ENCODE measurements at regions not wholly inside any gene's neighbourhood (a gene's known extent, or its start where the extent isn't known, plus 50 kb on each side); places are given as distances from the start of the nearest gene placed in this dataset.

GRCh38 chr16:51544851-51545467 is 393.9 kb upstream of the SALL1 start:
- peaks cover 28% of the 10 kb centered on the region for H3K4me1 Mint-ChIP-seq (ENCODE audit: low read depth)
- no peaks in the 10 kb centered on the region for H3K36me3 Mint-ChIP-seq (ENCODE audit: insufficient read depth)
- H3K27ac Mint-ChIP-seq: peak overlapping the region; percentile 24
- no peak for DNase-seq (ENCODE audit: low spot score, unreplicated experiment)
- peaks cover 34% of the 10 kb centered on the region for H3K27me3 Mint-ChIP-seq
- H3K9me3 Mint-ChIP-seq (ENCODE audit: low read depth): no peaks in the 10 kb centered on the region
- TF ChIP-seq, protein P1, sequence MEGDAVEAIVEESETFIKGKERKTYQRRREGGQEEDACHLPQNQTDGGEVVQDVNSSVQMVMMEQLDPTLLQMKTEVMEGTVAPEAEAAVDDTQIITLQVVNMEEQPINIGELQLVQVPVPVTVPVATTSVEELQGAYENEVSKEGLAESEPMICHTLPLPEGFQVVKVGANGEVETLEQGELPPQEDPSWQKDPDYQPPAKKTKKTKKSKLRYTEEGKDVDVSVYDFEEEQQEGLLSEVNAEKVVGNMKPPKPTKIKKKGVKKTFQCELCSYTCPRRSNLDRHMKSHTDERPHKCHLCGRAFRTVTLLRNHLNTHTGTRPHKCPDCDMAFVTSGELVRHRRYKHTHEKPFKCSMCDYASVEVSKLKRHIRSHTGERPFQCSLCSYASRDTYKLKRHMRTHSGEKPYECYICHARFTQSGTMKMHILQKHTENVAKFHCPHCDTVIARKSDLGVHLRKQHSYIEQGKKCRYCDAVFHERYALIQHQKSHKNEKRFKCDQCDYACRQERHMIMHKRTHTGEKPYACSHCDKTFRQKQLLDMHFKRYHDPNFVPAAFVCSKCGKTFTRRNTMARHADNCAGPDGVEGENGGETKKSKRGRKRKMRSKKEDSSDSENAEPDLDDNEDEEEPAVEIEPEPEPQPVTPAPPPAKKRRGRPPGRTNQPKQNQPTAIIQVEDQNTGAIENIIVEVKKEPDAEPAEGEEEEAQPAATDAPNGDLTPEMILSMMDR (IDR thresholded peaks at IDR 0.05; ENCODE audit: unreplicated experiment): no peak
- H3K4me3 Mint-ChIP-seq (ENCODE audit: low read depth): no peak overlapping the region

DNA sequence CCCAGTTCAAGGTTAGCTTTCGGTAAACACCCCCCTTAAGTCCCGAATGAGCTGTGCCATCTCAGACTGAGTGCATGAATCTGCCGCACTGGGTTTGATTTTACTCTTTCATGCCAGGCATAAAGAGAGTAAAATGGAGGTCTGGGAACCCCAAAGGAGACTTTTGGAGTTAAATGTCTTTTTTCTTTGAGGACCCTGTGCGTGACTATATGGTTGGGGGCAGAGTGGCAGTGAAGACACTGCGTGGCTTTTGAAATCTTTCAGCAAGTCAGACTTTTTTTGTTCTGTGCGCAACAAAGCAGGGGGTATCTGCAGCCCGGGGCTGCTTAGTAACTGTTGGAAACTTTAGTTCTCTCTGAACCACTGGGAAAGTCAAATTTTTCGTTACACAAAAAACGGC is 392.9 kb upstream of the SALL1 start:
- Mint-ChIP-seq H3K36me3 (ENCODE audit: insufficient read depth) (no peaks in the 10 kb centered on the region), H3K9me3 (ENCODE audit: low read depth) (no peaks in the 10 kb centered on the region), H3K4me3 (ENCODE audit: low read depth) (no peak overlapping the region), H3K4me1 (ENCODE audit: low read depth) (peaks cover 28% of the 10 kb centered on the region), H3K27ac (peak overlapping the region; percentile 41), H3K27me3 (peaks cover 34% of the 10 kb centered on the region)
- TF ChIP-seq, protein P1 (IDR thresholded peaks at IDR 0.05; ENCODE audit: unreplicated experiment): no peak
- DNase-seq (ENCODE audit: low spot score, unreplicated experiment): no peak

DNA sequence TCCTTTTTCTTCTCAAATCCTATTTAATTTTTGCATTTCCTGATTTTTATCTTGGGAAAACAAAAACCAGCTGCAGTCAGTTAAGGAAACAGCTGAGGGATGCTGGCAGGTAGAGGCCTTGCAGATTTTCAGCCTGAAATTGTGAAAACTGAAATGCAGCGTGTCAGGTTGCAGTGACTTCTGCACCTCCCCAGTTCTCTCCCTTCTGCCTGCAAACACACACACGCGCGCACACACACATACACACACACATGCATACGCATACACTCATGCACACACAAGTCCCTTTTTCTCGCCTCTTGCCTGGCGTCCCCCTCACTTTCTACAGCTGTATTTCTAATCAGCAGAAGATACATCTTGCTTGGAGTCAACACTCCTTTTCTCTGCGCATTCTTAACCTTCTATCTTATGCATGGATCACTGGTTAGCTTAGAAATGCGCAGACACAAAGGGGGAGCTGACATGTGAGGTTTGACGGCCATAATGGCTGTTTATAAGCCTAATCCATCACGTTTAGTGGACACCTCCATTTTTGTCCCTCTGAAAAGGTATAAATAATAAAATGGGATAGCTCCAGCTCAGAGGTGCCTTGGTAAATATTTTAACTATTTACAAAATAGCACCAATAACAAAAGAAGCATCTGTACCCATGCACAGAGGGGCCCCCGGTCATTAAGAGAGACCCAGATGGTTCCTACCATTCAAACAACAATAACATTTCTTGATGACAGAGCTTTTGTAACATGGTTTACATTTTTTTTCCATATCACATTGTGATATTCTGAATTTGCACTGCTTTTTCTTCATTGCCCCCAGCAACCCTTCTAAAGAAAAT is 392.1 kb upstream of the SALL1 start:
- peaks cover 31% of the 10 kb centered on the region for H3K4me1 Mint-ChIP-seq (ENCODE audit: low read depth)
- H3K4me3 Mint-ChIP-seq (ENCODE audit: low read depth): no peak overlapping the region
- peak overlapping the region; percentile 34 for H3K27ac Mint-ChIP-seq
- no peaks in the 10 kb centered on the region for H3K36me3 Mint-ChIP-seq (ENCODE audit: insufficient read depth)
- peaks cover 34% of the 10 kb centered on the region for H3K27me3 Mint-ChIP-seq
- no peaks in the 10 kb centered on the region for H3K9me3 Mint-ChIP-seq (ENCODE audit: low read depth)
- DNase-seq (ENCODE audit: low spot score, unreplicated experiment): no peak
- TF ChIP-seq, protein P1 (IDR thresholded peaks at IDR 0.05; ENCODE audit: unreplicated experiment): no peak

DNA sequence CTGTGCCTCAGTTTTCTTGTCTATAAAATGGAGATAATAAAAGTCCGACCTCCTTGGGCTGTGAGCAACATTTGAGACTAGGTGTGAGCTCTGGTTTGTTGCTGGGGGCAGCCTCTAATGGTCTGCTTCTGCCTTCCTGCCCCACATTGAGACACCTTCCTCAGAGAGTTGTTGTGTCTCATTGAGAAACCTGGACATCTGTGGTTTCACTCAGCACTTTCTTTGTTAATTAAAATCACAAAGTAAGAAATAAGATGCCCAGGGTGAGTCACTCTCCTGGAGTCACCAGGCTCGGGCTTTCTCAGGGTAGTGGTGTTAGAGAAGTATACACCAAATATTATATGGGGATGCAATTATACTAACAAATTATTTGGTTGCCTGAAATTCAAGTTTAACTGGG is 389.2 kb upstream of the SALL1 start:
- peaks cover 22% of the 10 kb centered on the region for H3K27me3 Mint-ChIP-seq
- TF ChIP-seq, protein P1 (IDR thresholded peaks at IDR 0.05; ENCODE audit: unreplicated experiment): no peak
- H3K9me3 Mint-ChIP-seq (ENCODE audit: low read depth): no peaks in the 10 kb centered on the region
- H3K4me1 Mint-ChIP-seq (ENCODE audit: low read depth): peaks cover 24% of the 10 kb centered on the region
- no peaks in the 10 kb centered on the region for H3K36me3 Mint-ChIP-seq (ENCODE audit: insufficient read depth)
- H3K4me3 Mint-ChIP-seq (ENCODE audit: low read depth): no peak overlapping the region
- no peak for DNase-seq (ENCODE audit: low spot score, unreplicated experiment)
- no peak overlapping the region for H3K27ac Mint-ChIP-seq

GRCh38 chr16:51538707-51539498 is 387.8 kb upstream of the SALL1 start:
- peaks cover 14% of the 10 kb centered on the region for H3K4me1 Mint-ChIP-seq (ENCODE audit: low read depth)
- TF ChIP-seq, protein P1 (IDR thresholded peaks at IDR 0.05; ENCODE audit: unreplicated experiment): no peak
- H3K27ac Mint-ChIP-seq: no peak overlapping the region
- H3K27me3 Mint-ChIP-seq: peaks cover 18% of the 10 kb centered on the region
- no peaks in the 10 kb centered on the region for H3K36me3 Mint-ChIP-seq (ENCODE audit: insufficient read depth)
- H3K4me3 Mint-ChIP-seq (ENCODE audit: low read depth): no peak overlapping the region
- DNase-seq (ENCODE audit: low spot score, unreplicated experiment): no peak
- H3K9me3 Mint-ChIP-seq (ENCODE audit: low read depth): no peaks in the 10 kb centered on the region
